ENCODE measurements at regions not wholly inside any gene's neighbourhood (a gene's known extent, or its start where the extent isn't known, plus 50 kb on each side); places are given as distances from the start of the nearest gene placed in this dataset.

GRCh38 chr15:93826790-93827189 lies 404.6 kb upstream of the MCTP2 start:
- BruUV-seq (replicated peaks), result no TSS peak
- no peak overlapping the region for H2AFZ ChIP-seq (replicated peaks; ENCODE audit: low read length, poor library complexity)

More at GRCh38 chr15:93826790-93827189, 404.6 kb upstream of the MCTP2 start:
- Histone ChIP-seq H2AK5ac (ENCODE audit: low read depth, low read length) (no peak overlapping the region), H3K36me3 (ENCODE audit: control insufficient read depth, insufficient read depth, low read length) (no peaks in the 10 kb centered on the region), H3K9me3 (ENCODE audit: control insufficient read depth, insufficient read depth, low read length) (peaks cover 26% of the 10 kb centered on the region), H3K4me3 (ENCODE audit: insufficient read depth, low read depth, low read length) (no peak overlapping the region), H3K4me1 (ENCODE audit: control insufficient read depth, insufficient read depth, low read length) (no peaks in the 10 kb centered on the region), H4K91ac (ENCODE audit: insufficient read depth, low read depth, low read length) (no peak overlapping the region), H3K4me2 (ENCODE audit: low read depth, low read length) (no peak overlapping the region), H3K27me3 (ENCODE audit: control insufficient read depth, insufficient read depth, low read length) (no peaks in the 10 kb centered on the region), H3K18ac (ENCODE audit: low read depth, low read length) (no peak overlapping the region), H3K79me1 (ENCODE audit: low read depth in 1 of 2, low read length in 2 of 2) (no peaks in the 10 kb centered on the region), H3K9me1 (ENCODE audit: insufficient read depth, low read length) (no peaks in the 10 kb centered on the region), H3K23ac (ENCODE audit: low read depth, low read length) (no peak overlapping the region), H2BK15ac (ENCODE audit: low read depth, low read length) (no peak overlapping the region), H2AK9ac (replicated peaks; ENCODE audit: low read depth, low read length, poor library complexity) (no peak overlapping the region), H4K8ac (ENCODE audit: low read depth in 2 of 2, low read length in 2 of 2) (no peak overlapping the region), H4K5ac (ENCODE audit: low read depth, low read length) (no peak overlapping the region), H3K9ac (ENCODE audit: low read depth, low read length) (no peak overlapping the region), H2BK120ac (ENCODE audit: low read depth, low read length) (no peak overlapping the region), H3K56ac (ENCODE audit: extremely low read depth, insufficient read depth, low read length) (no peak overlapping the region), H3K27ac (ENCODE audit: insufficient read depth, low read length) (no peak overlapping the region), H2BK5ac (ENCODE audit: low read depth, low read length, poor library complexity, severe bottlenecking) (no peak overlapping the region), H2BK20ac (ENCODE audit: low read depth, low read length) (no peak overlapping the region), H3K4ac (ENCODE audit: low read depth, low read length) (no peak overlapping the region), H4K20me1 (ENCODE audit: insufficient read depth, low read length) (no peaks in the 10 kb centered on the region), H3K14ac (replicated peaks; ENCODE audit: low read depth, low read length) (no peak overlapping the region)
- CTCF ChIA-PET, result no interaction called here
- no peak for ATAC-seq (ENCODE audit: low read depth)
- TF ChIP-seq SMC3 (IDR thresholded peaks at IDR 0.05; ENCODE audit: low read depth, low read length) (no peak), RFX5 (IDR thresholded peaks at IDR 0.05; ENCODE audit: low read depth, low read length) (no peak), CEBPB (IDR thresholded peaks at IDR 0.05; ENCODE audit: low read depth, low read length) (no peak), FOS (IDR thresholded peaks at IDR 0.05; ENCODE audit: low read depth, low read length) (no peak), BHLHE40 (IDR thresholded peaks at IDR 0.05; ENCODE audit: low read depth, low read length) (no peak), MAZ (IDR thresholded peaks at IDR 0.05; ENCODE audit: borderline replicate concordance, low read depth, low read length) (no peak), USF2 (IDR thresholded peaks at IDR 0.05; ENCODE audit: low read depth, low read length) (no peak), RAD21 (IDR thresholded peaks at IDR 0.05; ENCODE audit: low read length) (no peak), POLR2A (IDR thresholded peaks at IDR 0.05; ENCODE audit: low read depth, low read length) (no peak), NFE2L2 (IDR thresholded peaks at IDR 0.05; ENCODE audit: low read depth, low read length) (no peak), MAFK (IDR thresholded peaks at IDR 0.05; ENCODE audit: low read depth, low read length) (no peak), ELK1 (IDR thresholded peaks at IDR 0.05; ENCODE audit: borderline replicate concordance, low read depth, low read length) (no peak), MXI1 (IDR thresholded peaks at IDR 0.05; ENCODE audit: borderline replicate concordance, low read depth, low read length) (no peak)
- TF ChIP-seq, protein P1, sequence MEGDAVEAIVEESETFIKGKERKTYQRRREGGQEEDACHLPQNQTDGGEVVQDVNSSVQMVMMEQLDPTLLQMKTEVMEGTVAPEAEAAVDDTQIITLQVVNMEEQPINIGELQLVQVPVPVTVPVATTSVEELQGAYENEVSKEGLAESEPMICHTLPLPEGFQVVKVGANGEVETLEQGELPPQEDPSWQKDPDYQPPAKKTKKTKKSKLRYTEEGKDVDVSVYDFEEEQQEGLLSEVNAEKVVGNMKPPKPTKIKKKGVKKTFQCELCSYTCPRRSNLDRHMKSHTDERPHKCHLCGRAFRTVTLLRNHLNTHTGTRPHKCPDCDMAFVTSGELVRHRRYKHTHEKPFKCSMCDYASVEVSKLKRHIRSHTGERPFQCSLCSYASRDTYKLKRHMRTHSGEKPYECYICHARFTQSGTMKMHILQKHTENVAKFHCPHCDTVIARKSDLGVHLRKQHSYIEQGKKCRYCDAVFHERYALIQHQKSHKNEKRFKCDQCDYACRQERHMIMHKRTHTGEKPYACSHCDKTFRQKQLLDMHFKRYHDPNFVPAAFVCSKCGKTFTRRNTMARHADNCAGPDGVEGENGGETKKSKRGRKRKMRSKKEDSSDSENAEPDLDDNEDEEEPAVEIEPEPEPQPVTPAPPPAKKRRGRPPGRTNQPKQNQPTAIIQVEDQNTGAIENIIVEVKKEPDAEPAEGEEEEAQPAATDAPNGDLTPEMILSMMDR (conservative IDR thresholded peaks at IDR 0.05; ENCODE audit: low read depth, low read length), result no peak
- DNase-seq, result no peak
- intact Hi-C loops (cut with micrococcal nuclease), result no loop called here
- dilution Hi-C loops (cut with HindIII; ENCODE audit: low sequenced_read_pairs, unreplicated experiment), result no loop called here
- in situ Hi-C loops (cut with MboI; ENCODE audit: low sequenced_read_pairs), result no loop called here
- POLR2A ChIA-PET (ENCODE audit: unreplicated experiment), result no interaction called here
- 0% methylated on average over 2 of the region's 4 CpGs; no CpG with 5 or more reads in 1 of the 2 experiments for WGBS, 2 experiments (ENCODE audit: extremely low coverage in 2 of 2, insufficient read length in 1 of 2)
